ENCODE measurements at regions not wholly inside any gene's neighbourhood (a gene's known extent, or its start where the extent isn't known, plus 50 kb on each side); places are given as distances from the start of the nearest gene placed in this dataset.

DNA sequence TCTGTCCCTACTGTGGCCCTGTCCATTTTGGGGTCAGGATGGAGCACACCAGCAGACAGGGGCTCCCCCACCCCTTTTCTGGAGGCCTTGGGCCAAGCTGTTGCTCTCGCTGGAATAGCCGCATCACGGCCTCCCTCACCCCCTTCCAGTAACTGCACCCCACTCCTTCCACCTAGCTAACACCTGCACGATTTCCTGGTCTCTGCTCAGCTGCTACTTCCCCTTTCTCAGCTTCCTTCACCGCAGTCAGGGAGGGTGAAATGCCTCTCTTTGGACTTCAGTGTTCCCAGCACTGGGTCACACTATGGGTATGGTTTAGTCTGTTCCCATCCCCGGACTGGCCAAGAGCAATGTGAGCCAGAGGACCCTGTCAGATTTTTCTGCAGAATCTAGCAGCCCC, 400.2 kb downstream of the MCTP2 start:
- TF ChIP-seq, protein P1, sequence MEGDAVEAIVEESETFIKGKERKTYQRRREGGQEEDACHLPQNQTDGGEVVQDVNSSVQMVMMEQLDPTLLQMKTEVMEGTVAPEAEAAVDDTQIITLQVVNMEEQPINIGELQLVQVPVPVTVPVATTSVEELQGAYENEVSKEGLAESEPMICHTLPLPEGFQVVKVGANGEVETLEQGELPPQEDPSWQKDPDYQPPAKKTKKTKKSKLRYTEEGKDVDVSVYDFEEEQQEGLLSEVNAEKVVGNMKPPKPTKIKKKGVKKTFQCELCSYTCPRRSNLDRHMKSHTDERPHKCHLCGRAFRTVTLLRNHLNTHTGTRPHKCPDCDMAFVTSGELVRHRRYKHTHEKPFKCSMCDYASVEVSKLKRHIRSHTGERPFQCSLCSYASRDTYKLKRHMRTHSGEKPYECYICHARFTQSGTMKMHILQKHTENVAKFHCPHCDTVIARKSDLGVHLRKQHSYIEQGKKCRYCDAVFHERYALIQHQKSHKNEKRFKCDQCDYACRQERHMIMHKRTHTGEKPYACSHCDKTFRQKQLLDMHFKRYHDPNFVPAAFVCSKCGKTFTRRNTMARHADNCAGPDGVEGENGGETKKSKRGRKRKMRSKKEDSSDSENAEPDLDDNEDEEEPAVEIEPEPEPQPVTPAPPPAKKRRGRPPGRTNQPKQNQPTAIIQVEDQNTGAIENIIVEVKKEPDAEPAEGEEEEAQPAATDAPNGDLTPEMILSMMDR (IDR thresholded peaks at IDR 0.05) = no peak
- no peak for TF ChIP-seq POLR2A (IDR thresholded peaks at IDR 0.05)
